ENCODE measurements at regions not wholly inside any gene's neighbourhood (a gene's known extent, or its start where the extent isn't known, plus 50 kb on each side); places are given as distances from the start of the nearest gene placed in this dataset.
A peak's percentile ranks its signal among the peaks of the same experiment; 100 is the strongest.

- H3K27me3 ChIP-seq (ENCODE audit: insufficient read depth, low read length), result no peaks in the 10 kb centered on the region
- peak overlapping the region; percentile 3 for H3K27ac ChIP-seq (ENCODE audit: low read depth, low read length, poor library complexity, severe bottlenecking)
- H4K20me1 ChIP-seq (ENCODE audit: insufficient read depth, low read length), result no peaks in the 10 kb centered on the region
- H3K9ac ChIP-seq (ENCODE audit: low read length), result no peak overlapping the region
- H3K9me3 ChIP-seq (ENCODE audit: low read length), result no peaks in the 10 kb centered on the region
- no peaks in the 10 kb centered on the region for H3F3A ChIP-seq (ENCODE audit: insufficient read depth, low read length)
- no peak overlapping the region for H2AFZ ChIP-seq (ENCODE audit: low read length)
- H3K9me2 ChIP-seq (ENCODE audit: low read depth, low read length), result no peaks in the 10 kb centered on the region
- TF ChIP-seq, protein P1, sequence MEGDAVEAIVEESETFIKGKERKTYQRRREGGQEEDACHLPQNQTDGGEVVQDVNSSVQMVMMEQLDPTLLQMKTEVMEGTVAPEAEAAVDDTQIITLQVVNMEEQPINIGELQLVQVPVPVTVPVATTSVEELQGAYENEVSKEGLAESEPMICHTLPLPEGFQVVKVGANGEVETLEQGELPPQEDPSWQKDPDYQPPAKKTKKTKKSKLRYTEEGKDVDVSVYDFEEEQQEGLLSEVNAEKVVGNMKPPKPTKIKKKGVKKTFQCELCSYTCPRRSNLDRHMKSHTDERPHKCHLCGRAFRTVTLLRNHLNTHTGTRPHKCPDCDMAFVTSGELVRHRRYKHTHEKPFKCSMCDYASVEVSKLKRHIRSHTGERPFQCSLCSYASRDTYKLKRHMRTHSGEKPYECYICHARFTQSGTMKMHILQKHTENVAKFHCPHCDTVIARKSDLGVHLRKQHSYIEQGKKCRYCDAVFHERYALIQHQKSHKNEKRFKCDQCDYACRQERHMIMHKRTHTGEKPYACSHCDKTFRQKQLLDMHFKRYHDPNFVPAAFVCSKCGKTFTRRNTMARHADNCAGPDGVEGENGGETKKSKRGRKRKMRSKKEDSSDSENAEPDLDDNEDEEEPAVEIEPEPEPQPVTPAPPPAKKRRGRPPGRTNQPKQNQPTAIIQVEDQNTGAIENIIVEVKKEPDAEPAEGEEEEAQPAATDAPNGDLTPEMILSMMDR (IDR thresholded peaks at IDR 0.05; ENCODE audit: low read length), result no peak
- TF ChIP-seq EZH2 (IDR thresholded peaks at IDR 0.05; ENCODE audit: borderline replicate concordance, low read length), result no peak
- no peaks in the 10 kb centered on the region for H3K36me3 ChIP-seq (ENCODE audit: insufficient read depth, low read length)
- H3K4me3 ChIP-seq (ENCODE audit: low read depth, low read length, poor library complexity, severe bottlenecking), result no peak overlapping the region
- no peaks in the 10 kb centered on the region for H3K79me2 ChIP-seq (ENCODE audit: insufficient read depth, low read length)
- H3K4me2 ChIP-seq (ENCODE audit: low read length), result no peak overlapping the region
- H3K4me1 ChIP-seq (ENCODE audit: insufficient read depth, low read length, severe bottlenecking), result peaks cover 19% of the 10 kb centered on the region
Observed at GRCh38 chr2:230661072-230661957, 51.3 kb upstream of the CAB39 start.
